ENCODE measurements at regions not wholly inside any gene's neighbourhood (a gene's known extent, or its start where the extent isn't known, plus 50 kb on each side); places are given as distances from the start of the nearest gene placed in this dataset.

DNA sequence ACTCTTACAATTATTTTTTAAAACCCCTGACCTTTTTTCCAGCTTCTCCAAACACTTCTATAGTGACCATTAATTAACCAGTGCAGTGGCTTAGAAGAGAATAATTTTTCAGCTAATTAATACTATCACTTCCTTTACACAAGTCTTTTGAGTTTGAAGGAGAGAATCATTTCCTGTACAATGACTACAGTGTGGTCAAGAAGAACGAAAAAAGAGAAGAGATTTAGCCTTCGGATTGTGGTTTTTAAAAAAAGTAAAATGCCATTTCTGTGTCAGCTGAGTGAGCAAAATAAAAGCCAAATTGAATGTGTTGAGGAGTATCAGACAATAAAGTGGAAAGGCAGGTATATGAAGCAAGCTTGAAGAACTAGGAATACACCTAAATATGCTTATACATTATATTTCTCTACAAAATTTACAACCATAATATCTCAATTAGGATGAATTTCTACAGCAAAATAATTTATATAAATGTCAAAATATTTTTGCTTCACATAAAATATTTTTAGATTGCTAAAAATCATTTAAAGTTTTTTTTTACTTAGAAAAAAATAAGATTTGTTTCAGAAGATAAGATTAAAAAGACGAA, 1155.2 kb upstream of the CNTN5 start:
- TF ChIP-seq, protein P1, sequence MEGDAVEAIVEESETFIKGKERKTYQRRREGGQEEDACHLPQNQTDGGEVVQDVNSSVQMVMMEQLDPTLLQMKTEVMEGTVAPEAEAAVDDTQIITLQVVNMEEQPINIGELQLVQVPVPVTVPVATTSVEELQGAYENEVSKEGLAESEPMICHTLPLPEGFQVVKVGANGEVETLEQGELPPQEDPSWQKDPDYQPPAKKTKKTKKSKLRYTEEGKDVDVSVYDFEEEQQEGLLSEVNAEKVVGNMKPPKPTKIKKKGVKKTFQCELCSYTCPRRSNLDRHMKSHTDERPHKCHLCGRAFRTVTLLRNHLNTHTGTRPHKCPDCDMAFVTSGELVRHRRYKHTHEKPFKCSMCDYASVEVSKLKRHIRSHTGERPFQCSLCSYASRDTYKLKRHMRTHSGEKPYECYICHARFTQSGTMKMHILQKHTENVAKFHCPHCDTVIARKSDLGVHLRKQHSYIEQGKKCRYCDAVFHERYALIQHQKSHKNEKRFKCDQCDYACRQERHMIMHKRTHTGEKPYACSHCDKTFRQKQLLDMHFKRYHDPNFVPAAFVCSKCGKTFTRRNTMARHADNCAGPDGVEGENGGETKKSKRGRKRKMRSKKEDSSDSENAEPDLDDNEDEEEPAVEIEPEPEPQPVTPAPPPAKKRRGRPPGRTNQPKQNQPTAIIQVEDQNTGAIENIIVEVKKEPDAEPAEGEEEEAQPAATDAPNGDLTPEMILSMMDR (conservative IDR thresholded peaks at IDR 0.05), result no peak
- TF ChIP-seq EZH2 (IDR thresholded peaks at IDR 0.05; ENCODE audit: low read depth), result no peak

Data from PC-9 (cell line).